Right atrium auricular region (tissue), 2 donors: ENCODE measurements at regions not wholly inside any gene's neighbourhood (a gene's known extent, or its start where the extent isn't known, plus 50 kb on each side); places are given as distances from the start of the nearest gene placed in this dataset.

ENCODE experiments used
- DNase-seq: peaks from one replicate; pipeline ENCODE4 v3.0.0-alpha.2; 2019; ENCODE audit warnings: low spot score
- H3K27ac ChIP-seq, 2 donors: fragments of 200-600 bp; sonication (generic); 1 replicate in 1 of 2; 2 replicates in 1 of 2; pipeline ENCODE4 v1.5.1; 2016 to 2019
- H3K27me3 ChIP-seq, 2 donors: fragments of 200-600 bp; sonication (generic); one replicate each; pipeline versions ENCODE4 v1.5.1 to v1.6.0; 2017 to 2019
- H3K36me3 ChIP-seq: fragments of 200-600 bp; sonication (generic); one replicate; pipeline ENCODE4 v1.5.1; 2016
- H3K4me1 ChIP-seq, 2 donors: fragments of 200-600 bp; sonication (generic); one replicate each; pipeline versions ENCODE4 v1.5.1 to v1.6.0; 2017 to 2019
- H3K4me3 ChIP-seq, 2 donors: fragments of 200-600 bp; sonication (generic); 1 replicate in 1 of 2; 2 replicates in 1 of 2; pipeline ENCODE4 v1.5.1; 2017 to 2019; ENCODE audit warnings: mild to moderate bottlenecking in 1 of 2, moderate library complexity in 1 of 2
- H3K9me3 ChIP-seq, 2 donors: fragments of 200-600 bp; sonication (generic); one replicate each; pipeline ENCODE4 v1.5.1; 2019
- TF ChIP-seq, protein P1 (sequence below), 2 donors: fragments of 200-600 bp; sonication (generic); IDR thresholded peaks; one replicate each; pipeline ENCODE4 v1.5.1; 2019; ENCODE audit warnings: antibody characterized with exemption in 2 of 2

DNA sequence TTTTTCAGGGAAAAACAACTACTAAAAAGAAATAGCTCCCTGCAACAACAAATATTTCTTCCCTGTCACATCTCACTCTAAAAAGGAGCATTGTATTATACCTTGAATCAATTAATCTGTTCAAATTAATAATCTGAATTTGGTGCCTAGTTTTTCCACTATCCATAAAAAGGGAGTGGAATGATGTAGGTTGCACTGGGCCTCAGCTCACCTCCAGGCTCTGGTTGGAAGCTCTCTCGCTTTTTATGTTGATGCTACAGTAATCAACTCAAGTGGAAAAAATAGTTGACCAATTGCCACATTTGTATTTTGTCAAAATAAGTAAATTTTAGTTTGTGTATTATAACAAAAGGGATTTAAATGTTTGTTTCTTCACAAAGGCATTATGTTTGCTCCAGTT, 126.1 kb downstream of the MAD2L1 start:
- Histone ChIP-seq H3K27me3 (no peaks in the 10 kb centered on the region), H3K4me3 (peak overlapping the region; percentile 22 to 36), H3K27ac (peak overlapping the region in 1 of 2 donors; percentile 84), H3K4me1 (peaks cover 0 to 11% of the 10 kb centered on the region in 2 donors), H3K9me3 (no peaks in the 10 kb centered on the region), H3K36me3 (no peaks in the 10 kb centered on the region)
- TF ChIP-seq, protein P1, sequence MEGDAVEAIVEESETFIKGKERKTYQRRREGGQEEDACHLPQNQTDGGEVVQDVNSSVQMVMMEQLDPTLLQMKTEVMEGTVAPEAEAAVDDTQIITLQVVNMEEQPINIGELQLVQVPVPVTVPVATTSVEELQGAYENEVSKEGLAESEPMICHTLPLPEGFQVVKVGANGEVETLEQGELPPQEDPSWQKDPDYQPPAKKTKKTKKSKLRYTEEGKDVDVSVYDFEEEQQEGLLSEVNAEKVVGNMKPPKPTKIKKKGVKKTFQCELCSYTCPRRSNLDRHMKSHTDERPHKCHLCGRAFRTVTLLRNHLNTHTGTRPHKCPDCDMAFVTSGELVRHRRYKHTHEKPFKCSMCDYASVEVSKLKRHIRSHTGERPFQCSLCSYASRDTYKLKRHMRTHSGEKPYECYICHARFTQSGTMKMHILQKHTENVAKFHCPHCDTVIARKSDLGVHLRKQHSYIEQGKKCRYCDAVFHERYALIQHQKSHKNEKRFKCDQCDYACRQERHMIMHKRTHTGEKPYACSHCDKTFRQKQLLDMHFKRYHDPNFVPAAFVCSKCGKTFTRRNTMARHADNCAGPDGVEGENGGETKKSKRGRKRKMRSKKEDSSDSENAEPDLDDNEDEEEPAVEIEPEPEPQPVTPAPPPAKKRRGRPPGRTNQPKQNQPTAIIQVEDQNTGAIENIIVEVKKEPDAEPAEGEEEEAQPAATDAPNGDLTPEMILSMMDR (IDR thresholded peaks at IDR 0.05) = no peak
- no peak for DNase-seq

DNA sequence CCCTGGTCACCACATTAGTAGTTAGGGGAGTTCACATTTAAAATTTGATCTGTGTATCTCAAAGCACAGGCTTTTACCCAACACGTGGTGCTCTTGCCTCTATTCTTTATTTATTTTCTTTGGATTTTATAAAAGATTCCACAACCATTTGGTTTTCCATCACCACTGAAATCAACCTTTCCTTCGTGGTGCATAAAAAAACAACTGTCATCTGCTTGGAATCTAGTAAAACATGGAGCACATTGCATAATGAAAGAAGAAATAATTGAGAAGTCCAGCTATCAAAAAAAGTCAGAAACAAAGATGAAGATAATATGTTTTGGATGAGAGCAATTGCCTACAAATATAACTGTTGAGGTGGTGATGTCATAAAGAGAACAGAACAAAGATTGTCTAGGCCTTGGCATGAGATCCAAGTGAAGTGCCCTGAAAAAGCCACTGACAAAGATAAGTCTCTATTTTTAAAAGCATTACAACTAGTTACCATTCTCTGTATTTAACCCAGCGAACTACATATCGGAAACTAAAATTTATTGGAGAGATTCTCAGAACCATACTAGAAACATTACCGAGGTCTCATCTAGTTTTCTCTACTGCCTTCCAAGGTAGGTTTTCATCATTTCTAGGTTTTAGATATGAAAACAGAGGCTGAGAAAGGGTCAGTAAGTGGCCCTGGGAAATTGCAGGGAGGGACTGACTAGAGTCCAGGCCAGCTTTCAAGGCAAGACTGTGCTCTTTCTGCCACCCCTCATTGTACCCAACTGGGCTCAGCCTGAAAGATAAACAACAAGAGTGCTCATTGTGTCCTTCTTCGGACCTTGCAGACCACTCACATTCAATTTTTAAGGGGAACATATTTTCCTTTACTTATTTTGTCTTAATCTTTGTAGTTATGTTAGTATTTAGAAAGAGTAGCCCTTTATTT, 127.3 kb downstream of the MAD2L1 start:
- TF ChIP-seq, protein P1 (IDR thresholded peaks at IDR 0.05) = no peak
- Histone ChIP-seq H3K4me3 (peak overlapping the region; percentile 22 to 36), H3K36me3 (no peaks in the 10 kb centered on the region), H3K27ac (peak overlapping the region; percentile 65 to 84), H3K4me1 (peaks cover 0 to 11% of the 10 kb centered on the region in 2 donors), H3K9me3 (no peaks in the 10 kb centered on the region), H3K27me3 (no peaks in the 10 kb centered on the region)
- DNase-seq = no peak

DNA sequence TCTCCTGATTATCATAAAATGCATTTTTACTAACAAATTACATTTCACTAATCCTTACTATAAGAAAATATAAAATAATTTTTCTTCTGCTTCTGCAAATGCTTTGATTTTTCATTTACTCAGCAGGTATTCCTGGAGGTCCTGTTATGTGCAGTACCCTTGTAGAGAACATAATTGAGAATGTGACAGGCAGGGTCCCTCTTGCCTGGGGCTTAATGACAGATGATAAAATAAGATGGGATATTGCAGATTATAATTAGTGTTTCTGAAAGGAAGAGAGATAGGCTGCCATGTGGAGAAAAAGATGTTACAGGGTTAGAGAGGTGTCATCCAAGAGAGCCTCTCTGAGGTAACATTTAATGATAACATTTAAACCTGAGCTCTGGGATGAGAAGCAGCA, 128.9 kb downstream of the MAD2L1 start:
- Histone ChIP-seq H3K36me3 (no peaks in the 10 kb centered on the region), H3K27ac (no peak overlapping the region), H3K27me3 (no peaks in the 10 kb centered on the region), H3K4me1 (peaks cover 0 to 11% of the 10 kb centered on the region in 2 donors), H3K9me3 (no peaks in the 10 kb centered on the region), H3K4me3 (no peak overlapping the region)
- TF ChIP-seq, protein P1 (IDR thresholded peaks at IDR 0.05) = no peak
- DNase-seq = no peak

DNA sequence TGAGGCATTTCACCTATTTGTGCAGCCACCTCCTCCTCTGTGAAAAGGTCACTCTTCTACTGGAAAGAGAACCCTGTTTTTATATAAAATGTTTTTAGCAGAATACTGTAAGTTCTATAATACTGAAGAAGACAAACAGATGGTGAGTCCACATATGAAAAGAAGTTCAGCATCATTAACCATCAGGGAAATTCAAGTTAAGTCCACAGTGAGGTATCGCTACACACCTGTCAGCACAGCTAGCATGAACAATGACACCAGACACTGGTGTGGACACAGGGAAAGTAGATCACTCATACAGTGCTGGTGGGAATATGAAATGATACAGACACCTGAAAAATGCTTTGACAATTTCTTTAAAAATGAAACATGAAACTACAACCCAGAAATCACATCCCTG, 133.0 kb downstream of the MAD2L1 start:
- Histone ChIP-seq H3K27me3 (no peaks in the 10 kb centered on the region), H3K27ac (no peak overlapping the region), H3K4me1 (peaks cover 0 to 6% of the 10 kb centered on the region in 2 donors), H3K9me3 (no peaks in the 10 kb centered on the region), H3K4me3 (no peak overlapping the region), H3K36me3 (no peaks in the 10 kb centered on the region)
- TF ChIP-seq, protein P1 (IDR thresholded peaks at IDR 0.05) = no peak
- DNase-seq = no peak

DNA sequence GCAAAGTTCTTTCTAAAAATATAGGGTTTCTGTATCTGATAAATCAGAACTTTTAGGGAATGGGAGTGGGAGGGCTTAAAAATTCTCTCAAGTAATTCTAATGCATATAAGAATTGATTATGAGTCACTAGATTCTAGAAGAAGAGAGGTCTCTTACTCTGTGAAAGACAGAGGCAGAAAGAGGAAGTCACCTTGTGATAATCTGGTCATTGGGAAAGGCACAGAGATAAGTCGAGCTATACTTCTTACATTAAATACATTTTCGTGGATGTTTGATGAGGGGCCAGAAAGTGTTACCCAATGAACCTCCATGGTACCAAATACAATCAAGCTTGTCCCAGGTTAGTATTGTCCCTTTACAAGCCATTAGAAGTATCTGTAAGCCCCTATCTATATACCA, 134.4 kb downstream of the MAD2L1 start:
- Histone ChIP-seq H3K9me3 (no peaks in the 10 kb centered on the region), H3K27ac (no peak overlapping the region), H3K36me3 (no peaks in the 10 kb centered on the region), H3K4me1 (no peaks in the 10 kb centered on the region), H3K4me3 (no peak overlapping the region), H3K27me3 (no peaks in the 10 kb centered on the region)
- no peak for DNase-seq
- TF ChIP-seq, protein P1 (IDR thresholded peaks at IDR 0.05) = no peak
